Superior temporal gyrus (tissue), 1 donor: ENCODE measurements at regions not wholly inside any gene's neighbourhood (a gene's known extent, or its start where the extent isn't known, plus 50 kb on each side); places are given as distances from the start of the nearest gene placed in this dataset.

ENCODE experiments used
- DNase-seq: peaks from one replicate; pipeline ENCODE4 v3.0.0-alpha.2; 2016; ENCODE audit errors: extremely low spot score

GRCh38 chr5:32504329-32504988, 59.9 kb upstream of the ZFR start:
- peak; percentile 37 for DNase-seq

DNA sequence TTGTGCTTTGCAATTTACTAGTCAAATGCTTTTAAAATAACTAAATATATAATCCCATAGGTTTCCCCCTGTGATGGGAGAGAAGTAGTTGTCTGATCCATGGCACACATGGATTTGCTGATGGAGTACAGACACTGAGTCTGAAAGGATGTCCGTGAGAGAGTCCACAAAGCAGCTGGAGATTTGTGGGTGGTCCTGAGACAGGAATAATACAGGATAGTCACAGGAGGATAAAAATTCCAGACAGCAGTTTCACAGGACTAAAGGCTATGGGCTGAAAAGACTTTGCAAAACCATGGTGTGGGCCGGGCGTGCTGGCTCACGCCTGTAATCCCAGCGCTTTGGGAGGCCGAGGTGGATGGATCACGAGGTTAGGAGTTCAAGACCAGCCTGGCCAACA, 58.7 kb upstream of the ZFR start:
- no peak for DNase-seq

DNA sequence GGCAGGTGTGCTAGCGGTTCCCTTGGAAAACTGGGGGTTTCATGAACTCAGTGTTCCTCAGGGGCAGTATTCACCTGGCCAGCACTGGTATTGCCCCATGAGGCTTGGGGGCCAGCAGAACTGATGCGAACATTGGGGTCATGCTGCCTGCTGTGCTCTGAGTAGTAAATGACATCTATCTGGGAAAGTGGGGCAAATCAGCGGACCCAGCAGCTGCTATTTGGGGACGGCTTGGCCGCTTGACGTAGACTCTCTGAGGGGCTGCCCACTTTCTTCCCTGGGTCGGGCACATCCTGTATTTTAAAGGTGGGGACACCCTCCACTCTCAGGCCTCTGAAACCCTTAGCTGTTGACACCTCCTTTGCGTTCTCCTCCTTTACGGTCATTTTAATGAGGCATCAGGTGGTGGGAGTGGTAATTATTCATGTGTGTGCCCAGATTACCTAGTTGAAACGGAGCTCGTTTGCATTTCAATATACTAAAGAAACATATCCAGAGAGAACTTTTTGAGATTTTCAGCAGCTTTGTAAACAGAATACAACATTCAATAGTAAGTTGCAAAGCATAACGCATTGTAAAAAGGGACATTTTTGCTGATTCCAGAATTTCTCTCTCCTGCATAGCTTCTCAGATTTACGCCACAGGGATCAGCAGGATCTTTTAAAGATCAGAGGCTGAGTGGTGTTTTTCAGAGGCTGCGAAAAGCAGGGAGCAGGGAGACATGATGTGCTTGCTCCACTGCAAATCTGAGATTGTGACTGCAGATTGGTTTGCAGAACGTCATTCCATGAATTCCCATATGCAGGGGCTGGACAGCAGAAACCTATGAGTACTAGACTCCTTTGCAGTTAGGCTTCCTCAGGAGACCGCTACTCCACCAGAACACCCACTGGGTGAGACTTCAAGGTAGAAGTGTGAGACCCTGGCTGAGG, 56.8 kb upstream of the ZFR start:
- no peak for DNase-seq

DNA sequence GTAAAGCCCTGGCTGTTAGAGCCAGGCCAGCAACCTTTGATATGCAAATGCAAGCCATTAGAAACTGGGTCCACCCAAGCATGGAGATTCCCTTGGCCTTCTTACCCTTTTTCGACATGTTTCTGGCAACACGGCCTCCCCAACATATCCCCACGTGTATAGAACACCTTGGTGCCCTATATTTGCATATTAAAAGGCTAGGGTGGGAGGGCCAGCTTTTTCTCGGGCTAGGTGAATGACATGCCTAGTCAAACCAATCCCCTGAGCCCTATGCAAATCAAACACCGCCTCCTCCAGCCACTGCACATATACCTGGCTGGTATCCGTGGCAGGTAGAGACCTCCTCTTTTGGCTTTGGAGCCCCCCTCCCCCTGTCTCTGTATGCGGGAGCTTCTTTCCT, 55.6 kb upstream of the ZFR start:
- DNase-seq = no peak

GRCh38 chr5:32499261-32499660, 54.7 kb upstream of the ZFR start:
- DNase-seq = no peak

DNA sequence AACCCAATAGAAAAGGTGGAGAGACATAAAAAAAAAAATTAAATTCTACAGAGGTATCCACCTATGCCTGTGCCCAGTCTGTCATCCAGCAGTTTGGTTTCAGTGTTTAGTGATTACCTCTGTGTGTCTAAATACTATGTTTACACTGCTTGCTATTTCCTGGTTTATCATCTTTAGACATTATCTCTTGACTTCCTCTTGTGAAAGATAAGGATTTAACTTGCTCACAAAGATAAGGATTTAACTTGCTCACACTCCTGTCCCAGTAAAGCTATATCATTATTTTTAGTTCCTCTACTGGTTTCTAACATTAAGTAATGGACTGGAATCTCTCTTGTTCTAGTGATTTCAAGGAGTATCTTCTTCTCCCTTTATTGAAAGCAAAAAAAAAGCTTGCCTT, 53.9 kb upstream of the ZFR start:
- DNase-seq = no peak

DNA sequence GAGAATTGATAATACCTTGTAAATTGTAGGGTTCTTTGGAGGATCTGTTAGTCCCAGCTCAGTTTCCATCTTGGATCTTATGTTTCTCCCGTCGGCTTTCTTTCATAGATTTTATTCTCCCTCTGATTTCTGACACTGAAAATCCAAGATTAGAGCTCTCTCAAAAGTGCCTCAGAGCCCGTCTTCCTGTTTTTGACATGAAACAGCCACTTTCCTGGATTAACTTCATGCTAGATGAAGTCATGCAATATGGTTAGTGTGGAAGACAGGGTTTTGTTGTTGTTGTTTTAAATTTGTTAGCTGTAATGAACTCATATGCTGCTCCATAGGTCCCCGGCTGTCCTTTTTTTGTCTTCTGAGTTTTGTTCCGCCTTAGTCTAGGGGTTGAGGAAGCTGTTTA, 51.6 kb upstream of the ZFR start:
- no peak for DNase-seq

- no peak for DNase-seq
Measured at GRCh38 chr5:32494827-32495226, 50.3 kb upstream of the ZFR start.
